ENCODE measurements at regions not wholly inside any gene's neighbourhood (a gene's known extent, or its start where the extent isn't known, plus 50 kb on each side); places are given as distances from the start of the nearest gene placed in this dataset.

- Histone ChIP-seq H3K4me3 (ENCODE audit: insufficient read length, low read depth) (no peak overlapping the region), H3K4me1 (ENCODE audit: insufficient read depth, insufficient read length) (no peaks in the 10 kb centered on the region), H3K27me3 (ENCODE audit: insufficient read depth, insufficient read length) (no peaks in the 10 kb centered on the region), H3K9me3 (ENCODE audit: insufficient read depth, low read length) (no peaks in the 10 kb centered on the region), H3K36me3 (ENCODE audit: insufficient read depth, insufficient read length, low read length) (no peaks in the 10 kb centered on the region), H3K9ac (ENCODE audit: insufficient read length, low read depth) (no peak overlapping the region)
- DNase-seq (ENCODE audit: low read depth, low spot score): no peak
- TF ChIP-seq YY1 (IDR thresholded peaks at IDR 0.05; ENCODE audit: insufficient read depth, insufficient read length) (no peak), ZNF274 (IDR thresholded peaks at IDR 0.05; ENCODE audit: low read depth, low read length) (no peak), SUZ12 (IDR thresholded peaks at IDR 0.05; ENCODE audit: extremely low read depth, insufficient read depth, insufficient read length) (no peak)
Measured at GRCh38 chr11:21931436-21932101, 261.3 kb upstream of the ANO5 start.

DNA sequence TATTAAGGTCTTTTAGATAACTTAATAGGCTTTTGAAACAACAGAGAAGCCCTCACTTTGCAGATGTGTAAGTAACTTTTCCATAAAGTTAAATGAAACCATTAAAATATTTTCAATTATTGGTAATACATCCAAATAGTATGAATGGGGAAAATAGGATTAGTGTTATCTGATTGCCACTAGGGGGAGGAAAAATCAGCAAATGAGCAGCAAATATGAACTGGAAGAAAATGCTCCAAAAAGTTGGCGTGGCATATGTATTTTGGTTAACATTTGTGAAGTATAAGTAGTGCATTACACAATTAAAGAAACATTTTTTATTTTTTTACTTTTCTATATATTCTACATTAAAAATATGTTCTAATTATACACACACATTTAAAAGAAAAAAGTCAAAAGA, 259.8 kb upstream of the ANO5 start:
- no peaks in the 10 kb centered on the region for H3K36me3 ChIP-seq (ENCODE audit: insufficient read depth, insufficient read length, low read length)
- no peak overlapping the region for H3K4me3 ChIP-seq (ENCODE audit: insufficient read length, low read depth)
- H3K27me3 ChIP-seq (ENCODE audit: insufficient read depth, insufficient read length): no peaks in the 10 kb centered on the region
- no peak overlapping the region for H3K9ac ChIP-seq (ENCODE audit: insufficient read length, low read depth)
- no peak for TF ChIP-seq ZNF274 (IDR thresholded peaks at IDR 0.05; ENCODE audit: low read depth, low read length)
- no peak for TF ChIP-seq YY1 (IDR thresholded peaks at IDR 0.05; ENCODE audit: insufficient read depth, insufficient read length)
- TF ChIP-seq SUZ12 (IDR thresholded peaks at IDR 0.05; ENCODE audit: extremely low read depth, insufficient read depth, insufficient read length): no peak
- H3K4me1 ChIP-seq (ENCODE audit: insufficient read depth, insufficient read length): no peaks in the 10 kb centered on the region
- H3K9me3 ChIP-seq (ENCODE audit: insufficient read depth, low read length): no peaks in the 10 kb centered on the region
- DNase-seq (ENCODE audit: low read depth, low spot score): no peak

DNA sequence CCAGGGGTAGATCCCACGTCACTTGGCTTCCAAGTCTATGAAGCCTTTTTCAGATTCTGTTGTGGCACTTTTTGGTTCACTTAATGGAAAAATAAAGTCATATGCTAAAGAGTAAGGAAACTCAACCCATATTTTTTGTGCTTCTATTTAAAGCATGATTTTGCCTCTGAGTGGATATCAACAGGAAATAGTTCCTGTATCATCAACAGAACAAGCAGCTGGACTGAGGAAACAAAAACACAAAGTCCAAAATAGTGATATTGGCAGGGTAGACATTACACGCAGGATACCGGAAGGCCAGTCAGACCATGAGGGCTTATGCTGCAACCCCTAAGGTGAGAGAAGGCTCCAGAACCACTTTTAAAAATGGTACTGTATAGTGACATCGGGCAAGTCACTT, 248.3 kb upstream of the ANO5 start:
- DNase-seq (ENCODE audit: low read depth, low spot score): no peak
- TF ChIP-seq SUZ12 (IDR thresholded peaks at IDR 0.05; ENCODE audit: extremely low read depth, insufficient read depth, insufficient read length) (no peak), ZNF274 (IDR thresholded peaks at IDR 0.05; ENCODE audit: low read depth, low read length) (no peak), YY1 (IDR thresholded peaks at IDR 0.05; ENCODE audit: insufficient read depth, insufficient read length) (no peak)
- no peaks in the 10 kb centered on the region for H3K4me1 ChIP-seq (ENCODE audit: insufficient read depth, insufficient read length)
- no peak overlapping the region for H3K9ac ChIP-seq (ENCODE audit: insufficient read length, low read depth)
- H3K36me3 ChIP-seq (ENCODE audit: insufficient read depth, insufficient read length, low read length): no peaks in the 10 kb centered on the region
- H3K27me3 ChIP-seq (ENCODE audit: insufficient read depth, insufficient read length): no peaks in the 10 kb centered on the region
- no peak overlapping the region for H3K4me3 ChIP-seq (ENCODE audit: insufficient read length, low read depth)
- no peaks in the 10 kb centered on the region for H3K9me3 ChIP-seq (ENCODE audit: insufficient read depth, low read length)

- DNase-seq (ENCODE audit: low read depth, low spot score): no peak
Measured at GRCh38 chr11:21948876-21949275, 244.0 kb upstream of the ANO5 start.

DNA sequence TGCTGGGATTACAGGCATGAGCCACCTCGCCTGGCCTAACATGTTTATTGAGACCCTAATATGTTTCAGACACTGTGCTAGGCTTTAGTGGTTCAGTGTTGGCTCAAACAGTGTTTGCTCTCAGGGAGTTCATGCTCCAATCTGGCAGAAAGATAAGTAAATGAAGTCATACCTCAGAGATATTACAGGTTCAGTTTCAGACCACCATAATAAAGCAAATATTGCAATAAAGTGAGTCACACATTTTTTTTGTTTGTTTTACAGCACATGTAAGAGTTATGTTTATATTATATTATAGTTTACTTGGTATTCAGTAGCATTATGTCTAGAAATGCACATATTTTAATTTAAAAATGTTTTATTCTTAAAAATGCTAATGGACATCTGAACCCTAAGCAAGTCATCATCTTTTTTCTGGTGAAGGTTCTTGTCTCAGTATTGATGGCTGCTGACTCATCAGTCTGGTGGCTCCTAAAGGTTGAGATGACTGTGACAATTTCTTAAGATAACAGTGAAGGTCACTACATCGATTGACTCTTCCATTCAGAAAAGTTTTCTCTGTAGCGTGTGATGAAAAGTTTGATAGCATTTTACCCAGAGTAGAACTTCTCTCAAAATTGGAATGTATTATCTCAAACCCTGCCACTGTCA, 243.0 kb upstream of the ANO5 start:
- Histone ChIP-seq H3K9ac (ENCODE audit: insufficient read length, low read depth) (no peak overlapping the region), H3K9me3 (ENCODE audit: insufficient read depth, low read length) (no peaks in the 10 kb centered on the region), H3K4me1 (ENCODE audit: insufficient read depth, insufficient read length) (no peaks in the 10 kb centered on the region), H3K36me3 (ENCODE audit: insufficient read depth, insufficient read length, low read length) (no peaks in the 10 kb centered on the region), H3K27me3 (ENCODE audit: insufficient read depth, insufficient read length) (no peaks in the 10 kb centered on the region), H3K4me3 (ENCODE audit: insufficient read length, low read depth) (no peak overlapping the region)
- DNase-seq (ENCODE audit: low read depth, low spot score): no peak
- no peak for TF ChIP-seq SUZ12 (IDR thresholded peaks at IDR 0.05; ENCODE audit: extremely low read depth, insufficient read depth, insufficient read length)
- TF ChIP-seq ZNF274 (IDR thresholded peaks at IDR 0.05; ENCODE audit: low read depth, low read length): no peak
- TF ChIP-seq YY1 (IDR thresholded peaks at IDR 0.05; ENCODE audit: insufficient read depth, insufficient read length): no peak

More at GRCh38 chr11:21948876-21949275, 244.0 kb upstream of the ANO5 start:
- Histone ChIP-seq H3K4me1 (ENCODE audit: insufficient read depth, insufficient read length) (no peaks in the 10 kb centered on the region), H3K9me3 (ENCODE audit: insufficient read depth, low read length) (no peaks in the 10 kb centered on the region), H3K27me3 (ENCODE audit: insufficient read depth, insufficient read length) (no peaks in the 10 kb centered on the region), H3K36me3 (ENCODE audit: insufficient read depth, insufficient read length, low read length) (no peaks in the 10 kb centered on the region), H3K4me3 (ENCODE audit: insufficient read length, low read depth) (no peak overlapping the region), H3K9ac (ENCODE audit: insufficient read length, low read depth) (no peak overlapping the region)
- TF ChIP-seq YY1 (IDR thresholded peaks at IDR 0.05; ENCODE audit: insufficient read depth, insufficient read length) (no peak), SUZ12 (IDR thresholded peaks at IDR 0.05; ENCODE audit: extremely low read depth, insufficient read depth, insufficient read length) (no peak), ZNF274 (IDR thresholded peaks at IDR 0.05; ENCODE audit: low read depth, low read length) (no peak)

GRCh38 chr11:21963013-21963412, 229.9 kb upstream of the ANO5 start:
- Histone ChIP-seq H3K4me3 (ENCODE audit: insufficient read length, low read depth) (no peak overlapping the region), H3K9ac (ENCODE audit: insufficient read length, low read depth) (no peak overlapping the region), H3K27me3 (ENCODE audit: insufficient read depth, insufficient read length) (no peaks in the 10 kb centered on the region), H3K36me3 (ENCODE audit: insufficient read depth, insufficient read length, low read length) (no peaks in the 10 kb centered on the region), H3K9me3 (ENCODE audit: insufficient read depth, low read length) (no peaks in the 10 kb centered on the region), H3K4me1 (ENCODE audit: insufficient read depth, insufficient read length) (no peaks in the 10 kb centered on the region)
- DNase-seq (ENCODE audit: low read depth, low spot score): no peak
- TF ChIP-seq ZNF274 (IDR thresholded peaks at IDR 0.05; ENCODE audit: low read depth, low read length): no peak

- Histone ChIP-seq H3K4me1 (ENCODE audit: insufficient read depth, insufficient read length) (no peaks in the 10 kb centered on the region), H3K27me3 (ENCODE audit: insufficient read depth, insufficient read length) (no peaks in the 10 kb centered on the region), H3K9ac (ENCODE audit: insufficient read length, low read depth) (no peak overlapping the region), H3K36me3 (ENCODE audit: insufficient read depth, insufficient read length, low read length) (no peaks in the 10 kb centered on the region), H3K9me3 (ENCODE audit: insufficient read depth, low read length) (peaks cover 5% of the 10 kb centered on the region; the same call in 1 of the 2 replicates), H3K4me3 (ENCODE audit: insufficient read length, low read depth) (no peak overlapping the region)
- TF ChIP-seq YY1 (IDR thresholded peaks at IDR 0.05; ENCODE audit: insufficient read depth, insufficient read length) (no peak), ZNF274 (IDR thresholded peaks at IDR 0.05; ENCODE audit: low read depth, low read length) (no peak)
- DNase-seq (ENCODE audit: low read depth, low spot score): no peak
Measured at GRCh38 chr11:21965221-21965620, 227.7 kb upstream of the ANO5 start.
